Astrocyte (in vitro differentiated cells and primary cell): ENCODE measurements at regions not wholly inside any gene's neighbourhood (a gene's known extent, or its start where the extent isn't known, plus 50 kb on each side); places are given as distances from the start of the nearest gene placed in this dataset.

ENCODE experiments used
- DNase-seq: peaks from one replicate; pipeline ENCODE4 v3.0.0-alpha.2; 2010; ENCODE audit warnings: low read depth
- FAIRE-seq: peaks from 2 replicates; lab custom pipeline; 2011; peaks lifted over from hg19 to GRCh38; lab: Jason Lieb, UNC
- H2AFZ ChIP-seq: 2 replicates; pipeline ENCODE4 v1.6.0; 2012; ENCODE audit warnings: low read depth, low read length, inconsistent platforms
- H3K27ac ChIP-seq: 2 replicates; pipeline ENCODE4 v1.5.1; 2011; ENCODE audit warnings: low read depth, low read length, inconsistent platforms
- H3K27me3 ChIP-seq: 2 replicates; pipeline ENCODE4 v1.6.0; 2011; ENCODE audit warnings: low read length, inconsistent platforms; ENCODE audit not compliant: insufficient read depth
- H3K36me3 ChIP-seq: 2 replicates; pipeline ENCODE4 v1.5.1; 2011; ENCODE audit warnings: low read length, inconsistent platforms; ENCODE audit not compliant: insufficient read depth
- H3K4me1 ChIP-seq: 2 replicates; pipeline ENCODE4 v1.5.1; 2011; ENCODE audit warnings: low read length, inconsistent platforms; ENCODE audit not compliant: insufficient read depth
- H3K4me2 ChIP-seq: 2 replicates; pipeline ENCODE4 v1.6.0; 2012; ENCODE audit warnings: low read length, inconsistent platforms
- H3K4me3 ChIP-seq: 2 replicates; pipeline ENCODE4 v1.5.1; 2011; ENCODE audit warnings: low read depth, mild to moderate bottlenecking, low read length, inconsistent platforms; ENCODE audit not compliant: insufficient read depth
- H3K79me2 ChIP-seq: 2 replicates; pipeline ENCODE4 v1.6.0; 2012; ENCODE audit warnings: mild to moderate bottlenecking, low read length, inconsistent platforms; ENCODE audit not compliant: insufficient read depth
- H3K9ac ChIP-seq: 2 replicates; pipeline ENCODE4 v1.6.0; 2012; ENCODE audit warnings: mild to moderate bottlenecking, low read length, inconsistent platforms
- H3K9me3 ChIP-seq: 2 replicates; pipeline ENCODE4 v1.5.1; 2012; ENCODE audit warnings: low read depth, mild to moderate bottlenecking, low read length, inconsistent platforms; ENCODE audit not compliant: insufficient read depth
- H4K20me1 ChIP-seq: 2 replicates; pipeline ENCODE4 v1.6.0; 2012; ENCODE audit warnings: low read length, inconsistent platforms; ENCODE audit not compliant: insufficient read depth
- H3K27ac Mint-ChIP-seq: one replicate; pipeline ENCODE4 v1.8.0; 2021; ENCODE audit warnings: mild to moderate bottlenecking, mixed read lengths; ENCODE audit not compliant: unreplicated experiment
- H3K27me3 Mint-ChIP-seq: one replicate; pipeline ENCODE4 v1.8.0; 2021; ENCODE audit warnings: low read depth, mixed read lengths; ENCODE audit not compliant: unreplicated experiment
- H3K36me3 Mint-ChIP-seq: one replicate; pipeline ENCODE4 v1.8.0; 2021; ENCODE audit warnings: low read depth, mixed read lengths; ENCODE audit not compliant: unreplicated experiment
- H3K4me1 Mint-ChIP-seq: one replicate; pipeline ENCODE4 v1.8.0; 2021; ENCODE audit warnings: low read depth, mixed read lengths; ENCODE audit not compliant: unreplicated experiment
- H3K4me3 Mint-ChIP-seq: one replicate; pipeline ENCODE4 v1.8.0; 2021; ENCODE audit warnings: mild to moderate bottlenecking, moderate library complexity, mixed read lengths; ENCODE audit not compliant: unreplicated experiment
- H3K9me3 Mint-ChIP-seq: one replicate; pipeline ENCODE4 v1.8.0; 2021; ENCODE audit warnings: mild to moderate bottlenecking, mixed read lengths; ENCODE audit not compliant: unreplicated experiment
- CTCF ChIP-seq: IDR thresholded peaks from 2 replicates; pipeline ENCODE4 v1.5.1; 2011; ENCODE audit warnings: low read depth, mild to moderate bottlenecking, inconsistent platforms, low read length, moderate library complexity; ENCODE audit not compliant: insufficient read depth
- EZH2 ChIP-seq: IDR thresholded peaks from 2 replicates; pipeline ENCODE4 v1.6.1; 2012; ENCODE audit warnings: mild to moderate bottlenecking, low read length, inconsistent platforms; ENCODE audit not compliant: insufficient read depth

- H3K9me3 Mint-ChIP-seq = peaks cover 27% of the 10 kb centered on the region
- peaks cover 58% of the 10 kb centered on the region for H3K27me3 Mint-ChIP-seq
- no peak overlapping the region for H3K4me3 ChIP-seq
- no peaks in the 10 kb centered on the region for H3K79me2 ChIP-seq
- H3K4me2 ChIP-seq = no peak overlapping the region
- H3K36me3 Mint-ChIP-seq = no peaks in the 10 kb centered on the region
- no peaks in the 10 kb centered on the region for H4K20me1 ChIP-seq
- no peaks in the 10 kb centered on the region for H3K36me3 ChIP-seq
- no peak overlapping the region for H2AFZ ChIP-seq
- H3K4me3 Mint-ChIP-seq = no peak overlapping the region
- no peaks in the 10 kb centered on the region for H3K4me1 Mint-ChIP-seq
- H3K27me3 ChIP-seq = peaks cover 5% of the 10 kb centered on the region
- no peak overlapping the region for H3K9ac ChIP-seq
- no peaks in the 10 kb centered on the region for H3K9me3 ChIP-seq
- no peaks in the 10 kb centered on the region for H3K4me1 ChIP-seq
- no peak for FAIRE-seq
- TF ChIP-seq EZH2 = no peak
- TF ChIP-seq CTCF = no peak
- DNase-seq = no peak
- H3K27ac Mint-ChIP-seq = no peak overlapping the region
- H3K27ac ChIP-seq = no peak overlapping the region
These were observed 74.6 kb upstream of the BHLHE23 start for GRCh38 chr20:63081351-63081750.

GRCh38 chr20:63080811-63081210, 74.0 kb upstream of the BHLHE23 start:
- H3K4me1 ChIP-seq = no peaks in the 10 kb centered on the region
- FAIRE-seq (no peak), DNase-seq (no peak)
- Mint-ChIP-seq H3K9me3 (peaks cover 30% of the 10 kb centered on the region), H3K27ac (no peak overlapping the region), H3K36me3 (no peaks in the 10 kb centered on the region), H3K4me3 (no peak overlapping the region), H3K4me1 (no peaks in the 10 kb centered on the region), H3K27me3 (peaks cover 56% of the 10 kb centered on the region)
- no peaks in the 10 kb centered on the region for H3K79me2 ChIP-seq
- H4K20me1 ChIP-seq = no peaks in the 10 kb centered on the region
- H3K27ac ChIP-seq = no peak overlapping the region
- peaks cover 2% of the 10 kb centered on the region for H3K27me3 ChIP-seq
- H3K9me3 ChIP-seq = no peaks in the 10 kb centered on the region
- H3K36me3 ChIP-seq = no peaks in the 10 kb centered on the region
- H3K9ac ChIP-seq = no peak overlapping the region
- H3K4me2 ChIP-seq = no peak overlapping the region
- TF ChIP-seq CTCF (no peak), EZH2 (no peak)
- H3K4me3 ChIP-seq = no peak overlapping the region
- H2AFZ ChIP-seq = no peak overlapping the region

GRCh38 chr20:63080411-63080810, 73.6 kb upstream of the BHLHE23 start:
- Histone ChIP-seq H3K27ac (no peak overlapping the region), H3K4me3 (no peak overlapping the region), H3K4me2 (no peak overlapping the region), H3K9ac (no peak overlapping the region), H3K27me3 (no peaks in the 10 kb centered on the region), H4K20me1 (no peaks in the 10 kb centered on the region), H3K36me3 (no peaks in the 10 kb centered on the region), H2AFZ (no peak overlapping the region), H3K4me1 (no peaks in the 10 kb centered on the region), H3K9me3 (no peaks in the 10 kb centered on the region), H3K79me2 (no peaks in the 10 kb centered on the region)
- Mint-ChIP-seq H3K27me3 (peaks cover 56% of the 10 kb centered on the region), H3K36me3 (no peaks in the 10 kb centered on the region), H3K4me1 (no peaks in the 10 kb centered on the region), H3K9me3 (peaks cover 33% of the 10 kb centered on the region), H3K27ac (no peak overlapping the region), H3K4me3 (no peak overlapping the region)
- FAIRE-seq = no peak
- TF ChIP-seq EZH2 = no peak
- TF ChIP-seq CTCF = no peak
- no peak for DNase-seq
